ENCODE measurements at regions not wholly inside any gene's neighbourhood (a gene's known extent, or its start where the extent isn't known, plus 50 kb on each side); places are given as distances from the start of the nearest gene placed in this dataset.

DNA sequence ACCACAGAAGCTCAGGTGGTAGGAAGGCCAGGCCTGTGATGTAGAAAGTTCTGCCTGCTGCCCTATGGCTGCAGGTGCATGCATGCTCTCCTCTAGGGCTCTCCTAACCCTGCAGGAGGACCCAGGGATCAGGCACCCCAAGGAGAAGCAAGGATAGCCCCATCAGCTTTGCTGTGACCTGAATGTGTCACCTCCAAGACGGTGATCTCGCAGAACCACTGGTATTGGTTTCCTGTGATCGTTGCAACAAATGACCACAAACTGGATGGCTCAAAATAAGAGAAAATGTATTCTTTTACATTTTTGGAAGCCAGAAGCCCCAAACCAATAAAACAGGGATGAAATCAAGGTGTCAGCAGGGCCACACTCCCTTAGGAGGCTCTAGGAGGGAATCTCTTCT lies 327.3 kb downstream of the BCL11A start:
- Histone ChIP-seq H2AFZ (ENCODE audit: low read length) (no peak overlapping the region), H2BK12ac (ENCODE audit: low read depth, low read length) (no peak overlapping the region), H3K23me2 (ENCODE audit: low read depth, low read length) (no peaks in the 10 kb centered on the region), H4K8ac (ENCODE audit: extremely low read depth, insufficient read depth, low read length) (no peak overlapping the region), H2BK5ac (ENCODE audit: low read depth, low read length) (no peak overlapping the region), H4K20me1 (replicated peaks in 1 of 2; ENCODE audit: control insufficient read depth in 1 of 2, insufficient read depth in 2 of 2, low read length in 2 of 2) (no peaks in the 10 kb centered on the region), H3K9ac (replicated peaks in 1 of 4; ENCODE audit: extremely low read depth in 1 of 4, low read depth in 3 of 4, low read length in 3 of 4) (no peak overlapping the region), H2BK15ac (ENCODE audit: low read length) (no peak overlapping the region), H3K9me3 (ENCODE audit: insufficient read depth in 2 of 2, low read depth in 1 of 2, low read length in 1 of 2) (no peaks in the 10 kb centered on the region), H3K27ac (ENCODE audit: low read depth, low read length) (no peak overlapping the region), H2AK5ac (ENCODE audit: low read depth, low read length) (no peak overlapping the region), H2BK120ac (replicated peaks; ENCODE audit: low read depth, low read length) (no peak overlapping the region), H3K4me2 (ENCODE audit: insufficient read depth in 1 of 2, low read depth in 2 of 2, low read length in 2 of 2) (no peak overlapping the region), H3K79me1 (ENCODE audit: low read depth, low read length) (no peaks in the 10 kb centered on the region), H3K79me2 (ENCODE audit: control insufficient read depth in 1 of 2, insufficient read depth in 2 of 2, low read length in 2 of 2) (no peaks in the 10 kb centered on the region), H3K4me3 (ENCODE audit: extremely low read depth in 1 of 4, insufficient read depth in 2 of 4, low read depth in 3 of 4, low read length in 4 of 4) (no peak overlapping the region), H4K5ac (ENCODE audit: insufficient read length, low read depth, low read length) (no peak overlapping the region), H3K23ac (ENCODE audit: insufficient read length) (no peak overlapping the region), H3K14ac (ENCODE audit: insufficient read length) (no peak overlapping the region), H3K18ac (ENCODE audit: extremely low read depth, low read length) (no peak overlapping the region), H2BK20ac (ENCODE audit: low read length) (no peak overlapping the region), H3K27me3 (replicated peaks in 1 of 4; ENCODE audit: control insufficient read depth in 3 of 4, extremely low read depth in 1 of 4, insufficient read depth in 3 of 4, low read length in 3 of 4) (no peaks in the 10 kb centered on the region), H3K4me1 (replicated peaks in 1 of 4; ENCODE audit: control insufficient read depth in 3 of 4, insufficient read depth in 4 of 4, low read length in 3 of 4) (no peaks in the 10 kb centered on the region; a peak in 1 of 7 replicates), H3K4ac (replicated peaks; ENCODE audit: insufficient read length, low read depth, low read length) (no peak overlapping the region), H3K56ac (replicated peaks; ENCODE audit: insufficient read length, low read depth, low read length) (no peak overlapping the region), H4K91ac (replicated peaks; ENCODE audit: insufficient read length, low read length) (no peak overlapping the region), H3K36me3 (ENCODE audit: control insufficient read depth in 2 of 4, insufficient read depth in 4 of 4, low read length in 3 of 4) (no peaks in the 10 kb centered on the region)
- ChIA-PET POLR2A (ENCODE audit: partially characterized antibody) (no interaction called here), CTCF (ENCODE audit: partially characterized antibody) (interaction anchor here (0.8 to 1.0 kb wide), 2 partner anchors 18 to 355 kb away, joined by 3 read pairs; no protein-coding TSS in a partner anchor)
- no peak for FAIRE-seq
- TF ChIP-seq JUND (IDR thresholded peaks at IDR 0.05; ENCODE audit: low read length): no peak
- TF ChIP-seq EZH2 (IDR thresholded peaks at IDR 0.05; ENCODE audit: low read depth, low read length, severe bottlenecking): no peak
- TF ChIP-seq KDM5A (IDR thresholded peaks at IDR 0.05; ENCODE audit: low read length): no peak
- TF ChIP-seq SIN3A (conservative IDR thresholded peaks at IDR 0.05 in 1 of 2, IDR thresholded peaks at IDR 0.05 in 1 of 2; ENCODE audit: low read depth in 1 of 2, low read length in 2 of 2): no peak
- no peak for TF ChIP-seq NANOG (IDR thresholded peaks at IDR 0.05; ENCODE audit: insufficient read depth, low read depth, low read length, poor library complexity, severe bottlenecking)
- TF ChIP-seq POLR2A (IDR thresholded peaks at IDR 0.05; ENCODE audit: control extremely low read depth in 1 of 2, low read depth in 2 of 2, low read length in 2 of 2): no peak
- DNase-seq (ENCODE audit: low read depth in 1 of 2, low spot score in 2 of 2): no peak
- WGBS, 2 experiments (ENCODE audit: extremely low coverage in 1 of 2, insufficient coverage in 1 of 2, insufficient read length in 1 of 2, insufficient replicate concordance in 2 of 2, low coverage in 1 of 2, low lambda C conversion rate in 2 of 2, missing lambda C conversion rate in 1 of 2): 100% methylated on average over 3 of the region's 3 CpGs; no CpG with 5 or more reads in 1 of the 2 experiments
